ENCODE measurements at regions not wholly inside any gene's neighbourhood (a gene's known extent, or its start where the extent isn't known, plus 50 kb on each side); places are given as distances from the start of the nearest gene placed in this dataset.
"Not testable (repeated sequence)": the region's sequence is repeated elsewhere in the genome, so short reads cannot be mapped to it uniquely, and the experiment has no call there.

GRCh38 chr2:123777116-123777515 is 248.0 kb upstream of the CNTNAP5 start:
- Histone ChIP-seq H3K36me3 (no peaks in the 10 kb centered on the region), H3K4me1 (no peaks in the 10 kb centered on the region), H3K27me3 (no peaks in the 10 kb centered on the region), H3K9me3 (no peaks in the 10 kb centered on the region), H3K27ac (no peak overlapping the region), H3K4me3 (no peak overlapping the region)
- WGBS, 2 donors: 64% methylated on average over 1 of the region's 1 CpG
- TF ChIP-seq POLR2A (IDR thresholded peaks at IDR 0.05) (no peak), CTCF (IDR thresholded peaks at IDR 0.05) (no peak)
- no peak for DNase-seq
- intact Hi-C loops (cut with DNase I): no loop called here

- DNase-seq: no peak
- H3K27me3 ChIP-seq: no peaks in the 10 kb centered on the region
- TF ChIP-seq POLR2A (IDR thresholded peaks at IDR 0.05) (no peak), CTCF (IDR thresholded peaks at IDR 0.05) (no peak)
- intact Hi-C loops (cut with DNase I): no loop called here
- 42 to 53% methylated on average over 2 of the region's 2 CpGs for WGBS, 2 donors
- H3K9me3 ChIP-seq: no peaks in the 10 kb centered on the region
- H3K27ac ChIP-seq: no peak overlapping the region
- H3K4me1 ChIP-seq: no peaks in the 10 kb centered on the region
- no peak overlapping the region for H3K4me3 ChIP-seq
- H3K36me3 ChIP-seq: no peaks in the 10 kb centered on the region
These were observed 241.9 kb upstream of the CNTNAP5 start for GRCh38 chr2:123783164-123783563.

- Histone ChIP-seq H3K36me3 (no peaks in the 10 kb centered on the region), H3K27me3 (no peaks in the 10 kb centered on the region), H3K4me3 (no peak overlapping the region), H3K9me3 (no peaks in the 10 kb centered on the region), H3K4me1 (no peaks in the 10 kb centered on the region), H3K27ac (no peak overlapping the region)
- 0 to 42% methylated on average over 1 of the region's 1 CpG for WGBS, 2 donors
- TF ChIP-seq POLR2A (IDR thresholded peaks at IDR 0.05) (no peak), CTCF (IDR thresholded peaks at IDR 0.05) (no peak)
- no peak for DNase-seq
- intact Hi-C loops (cut with DNase I): no loop called here
These were observed 239.8 kb upstream of the CNTNAP5 start for GRCh38 chr2:123785332-123785731.

GRCh38 chr2:123791207-123791606 is 233.9 kb upstream of the CNTNAP5 start:
- intact Hi-C loops (cut with DNase I): no loop called here

GRCh38 chr2:123791684-123792083 is 233.4 kb upstream of the CNTNAP5 start:
- DNase-seq: no peak
- no peaks in the 10 kb centered on the region for H3K4me1 ChIP-seq
- H3K36me3 ChIP-seq: no peaks in the 10 kb centered on the region
- H3K27ac ChIP-seq: no peak overlapping the region
- no peak overlapping the region for H3K4me3 ChIP-seq
- TF ChIP-seq CTCF (IDR thresholded peaks at IDR 0.05) (no peak), POLR2A (IDR thresholded peaks at IDR 0.05) (no peak)
- no peaks in the 10 kb centered on the region for H3K9me3 ChIP-seq
- intact Hi-C loops (cut with DNase I): no loop called here
- no peaks in the 10 kb centered on the region for H3K27me3 ChIP-seq

More at GRCh38 chr2:123791207-123791606, 233.9 kb upstream of the CNTNAP5 start:
- Histone ChIP-seq H3K36me3 (no peaks in the 10 kb centered on the region), H3K4me3 (no peak overlapping the region), H3K9me3 (no peaks in the 10 kb centered on the region), H3K27me3 (no peaks in the 10 kb centered on the region), H3K27ac (no peak overlapping the region), H3K4me1 (no peaks in the 10 kb centered on the region)
- 59 to 70% methylated on average over 4 of the region's 4 CpGs for WGBS, 2 donors
- no peak for TF ChIP-seq POLR2A (IDR thresholded peaks at IDR 0.05)
- TF ChIP-seq CTCF (IDR thresholded peaks at IDR 0.05): no peak
- no peak for DNase-seq

GRCh38 chr2:123804126-123804525 is 221.0 kb upstream of the CNTNAP5 start:
- H3K9me3 ChIP-seq: peaks cover 0 to 43% (median 22%) of the 10 kb centered on the region in 3 donors
- H3K36me3 ChIP-seq; H3K27me3 ChIP-seq; H3K4me1 ChIP-seq; H3K27ac ChIP-seq; H3K4me3 ChIP-seq; DNase-seq; intact Hi-C loops (cut with DNase I): not testable (repeated sequence)
- 67 to 75% methylated on average over 3 to 6 of the region's 6 CpGs for WGBS, 2 donors

GRCh38 chr2:123805746-123806145 is 219.3 kb upstream of the CNTNAP5 start:
- WGBS, 2 donors: 63 to 68% methylated on average over 3 of the region's 3 CpGs
- intact Hi-C loops (cut with DNase I); H3K27ac ChIP-seq; H3K27me3 ChIP-seq; H3K4me1 ChIP-seq; H3K4me3 ChIP-seq; H3K36me3 ChIP-seq; DNase-seq: not testable (repeated sequence)
- H3K9me3 ChIP-seq: peaks cover 0 to 43% (median 27%) of the 10 kb centered on the region in 3 donors

Measured in esophagus squamous epithelium (tissue), 5 donors.